GM21526 (cell line): ENCODE measurements at regions not wholly inside any gene's neighbourhood (a gene's known extent, or its start where the extent isn't known, plus 50 kb on each side); places are given as distances from the start of the nearest gene placed in this dataset.
"Not testable (repeated sequence)": the region's sequence is repeated elsewhere in the genome, so short reads cannot be mapped to it uniquely, and the experiment has no call there.

Source experiments
- ATAC-seq: cut with Tn5 transposase; IDR thresholded peaks from one replicate; pipeline ENCODE4 v1.9.1; 2021; ENCODE audit warnings: moderate library complexity; ENCODE audit not compliant: unreplicated experiment, low FRiP score

GRCh38 chr5:162916368-162916767 is 521.0 kb upstream of the CCNG1 start:
- ATAC-seq = no peak

GRCh38 chr5:162929104-162929503 is 508.3 kb upstream of the CCNG1 start:
- ATAC-seq = no peak

GRCh38 chr5:162931501-162931900 is 505.9 kb upstream of the CCNG1 start:
- ATAC-seq = no peak

- ATAC-seq = no peak
These were observed 497.4 kb upstream of the CCNG1 start for GRCh38 chr5:162939991-162940390.

DNA sequence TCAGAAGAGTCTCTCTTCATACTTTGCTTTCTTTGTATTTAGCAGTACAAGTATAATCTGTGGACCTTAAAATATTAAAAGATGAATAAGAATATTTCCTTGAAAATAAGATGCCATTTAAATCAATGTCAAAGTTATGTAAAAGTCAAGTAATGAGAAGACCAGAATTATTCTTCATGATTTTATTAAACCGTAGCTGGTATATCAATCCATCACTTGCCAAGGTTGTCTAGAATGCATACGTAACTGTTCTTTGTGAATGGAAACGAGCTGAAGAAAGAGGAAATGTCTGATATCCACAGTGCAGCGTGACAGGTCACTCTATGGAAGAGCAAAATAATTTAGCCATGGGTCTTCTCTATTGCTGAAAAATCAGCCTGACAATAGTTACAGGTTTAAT is 488.7 kb upstream of the CCNG1 start:
- no peak for ATAC-seq

DNA sequence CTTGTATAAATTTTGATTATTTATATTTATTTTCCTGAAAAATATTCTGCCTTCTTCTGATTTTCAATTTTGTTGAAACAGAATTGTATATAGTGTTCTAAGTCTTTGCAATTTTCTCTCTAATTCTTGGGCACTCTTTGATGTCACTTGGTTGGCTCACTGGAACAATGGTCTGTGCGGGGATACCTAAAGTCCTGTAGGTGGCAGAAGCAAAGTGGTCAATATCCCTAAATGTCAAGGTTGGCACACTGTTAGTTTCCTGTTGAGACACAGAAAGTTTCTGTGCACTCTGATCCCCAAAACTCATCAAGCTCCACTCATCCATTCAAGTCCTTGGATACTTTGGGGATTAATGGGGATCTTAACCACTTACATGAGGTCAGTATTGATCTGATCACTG is 480.8 kb upstream of the CCNG1 start:
- ATAC-seq = no peak

GRCh38 chr5:162964144-162964543 is 473.3 kb upstream of the CCNG1 start:
- not testable (repeated sequence) for ATAC-seq

GRCh38 chr5:162990063-162990462 is 447.3 kb upstream of the CCNG1 start:
- ATAC-seq = no peak

- ATAC-seq = peak; percentile 77
These were observed 446.4 kb upstream of the CCNG1 start for GRCh38 chr5:162990856-162991497.

DNA sequence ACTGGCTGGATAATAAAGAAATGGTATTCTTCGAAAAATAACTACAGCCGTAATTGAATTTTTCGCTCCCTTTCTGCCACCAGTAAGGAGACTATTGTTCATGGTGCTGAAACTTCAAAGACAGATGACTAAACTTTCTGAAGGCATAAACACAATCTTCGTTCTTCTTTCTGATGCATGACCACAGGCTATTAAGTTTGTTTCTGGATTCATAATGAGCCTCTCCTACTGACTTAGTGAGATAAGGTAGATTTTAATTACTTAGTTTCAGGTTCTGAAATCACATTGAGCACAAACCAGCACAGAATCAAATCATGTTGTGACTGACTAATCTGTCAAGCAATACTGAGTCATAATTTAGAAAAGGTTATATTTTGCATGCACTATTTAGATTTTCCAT is 441.8 kb upstream of the CCNG1 start:
- ATAC-seq = no peak

DNA sequence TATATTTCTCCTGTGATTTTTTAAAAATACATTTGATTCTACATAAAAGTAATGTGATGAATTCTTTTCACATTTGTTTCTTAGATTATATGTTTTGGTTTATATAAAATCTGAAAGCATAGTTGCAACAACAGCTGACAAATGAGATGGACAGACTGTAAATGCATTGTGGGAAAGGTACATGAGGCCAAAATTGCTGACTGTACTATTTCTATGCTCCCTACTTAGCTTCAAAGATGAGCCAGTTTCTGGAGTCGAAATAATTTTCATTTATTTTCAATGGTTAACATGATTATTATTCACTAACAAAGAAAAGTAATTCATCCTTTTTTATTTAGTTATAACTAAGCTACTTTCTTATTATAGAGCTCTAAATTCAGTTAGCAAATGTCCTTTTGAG is 441.3 kb upstream of the CCNG1 start:
- ATAC-seq = no peak

GRCh38 chr5:163005949-163006348 is 431.4 kb upstream of the CCNG1 start:
- ATAC-seq = no peak

DNA sequence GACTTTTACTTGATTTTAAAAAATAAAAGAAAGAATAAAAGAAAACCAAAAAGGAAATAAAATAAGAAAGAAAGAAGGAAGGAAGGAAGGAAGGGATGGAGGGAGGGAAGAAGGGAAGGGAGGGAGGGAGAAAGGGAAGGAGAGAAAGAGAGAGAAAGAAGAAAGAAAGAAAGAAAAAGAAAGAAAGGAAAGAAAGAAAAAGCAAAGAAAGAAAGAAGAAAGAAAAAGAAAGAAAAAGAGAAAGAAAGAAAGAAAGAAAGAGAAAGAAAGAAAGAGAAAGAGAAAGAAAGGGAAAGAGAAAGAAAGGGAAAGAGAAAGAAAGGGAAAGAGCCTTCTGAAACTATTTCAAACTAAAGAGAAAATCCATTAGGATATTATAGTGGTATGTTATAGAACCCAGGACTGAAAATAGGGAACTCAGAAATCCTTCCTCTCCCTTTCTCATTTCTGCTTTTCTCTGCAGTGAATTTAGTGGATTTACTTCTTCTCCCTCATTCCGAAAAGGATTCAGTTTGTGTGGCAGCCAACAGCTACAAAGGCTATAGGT is 414.7 kb upstream of the CCNG1 start:
- ATAC-seq = no peak

- ATAC-seq = no peak
These were observed 413.5 kb upstream of the CCNG1 start for GRCh38 chr5:163023846-163024245.

GRCh38 chr5:163024936-163025335 is 412.5 kb upstream of the CCNG1 start:
- ATAC-seq = no peak

DNA sequence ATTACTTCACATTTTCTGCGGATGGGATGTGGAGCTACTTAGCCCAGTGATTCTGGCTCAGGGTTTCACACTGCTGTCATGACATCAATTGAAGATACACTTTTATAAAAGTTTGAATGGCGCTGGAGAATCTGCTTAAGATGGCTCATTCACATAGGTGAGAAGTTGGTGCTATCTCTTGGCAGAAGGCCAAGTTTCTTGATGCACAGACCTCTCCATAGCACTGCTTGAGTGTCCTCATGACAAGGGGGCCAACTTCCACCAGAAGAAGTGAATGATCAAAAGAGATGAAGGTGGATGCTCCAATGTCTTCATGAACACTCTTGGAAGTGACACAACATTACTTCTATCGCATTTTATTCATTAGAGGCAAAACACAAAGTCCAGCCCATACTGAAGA is 403.7 kb upstream of the CCNG1 start:
- no peak for ATAC-seq

DNA sequence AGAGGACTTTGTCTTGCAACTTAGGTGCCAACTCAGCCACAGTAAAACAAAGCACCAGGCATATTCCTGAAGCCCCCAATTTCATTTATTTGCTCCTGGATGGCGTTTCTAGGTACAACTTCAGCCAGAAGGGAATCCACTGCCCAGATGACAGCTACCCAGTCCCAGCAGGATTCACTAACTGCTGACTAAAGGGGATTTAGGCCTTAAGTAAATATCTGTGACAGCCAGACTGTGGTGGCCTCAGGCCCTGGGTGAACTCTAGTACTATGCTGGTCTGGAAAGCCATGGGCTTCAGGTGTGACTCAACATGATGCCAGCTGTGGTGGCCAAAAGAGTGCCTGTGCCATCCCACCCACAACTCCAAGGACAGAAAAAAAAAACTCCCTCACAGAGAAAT is 396.1 kb upstream of the CCNG1 start:
- no peak for ATAC-seq

DNA sequence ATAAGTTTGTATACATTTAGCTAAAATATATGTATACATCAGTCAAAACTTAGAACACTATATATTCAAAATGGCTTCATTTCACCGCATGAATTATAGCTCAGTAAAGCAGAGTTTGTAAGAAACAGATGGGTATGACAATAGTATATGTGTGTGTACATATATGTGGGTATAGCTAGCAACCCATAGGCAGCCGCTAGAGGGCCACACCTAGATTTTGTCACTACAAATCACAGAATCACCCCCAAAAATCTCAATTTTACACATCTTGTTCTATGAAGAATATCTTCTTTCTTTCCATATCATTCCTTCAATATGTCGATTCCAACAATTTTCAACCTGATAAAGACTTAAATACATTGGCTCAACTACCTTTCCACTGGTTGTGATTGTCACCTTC is 357.8 kb upstream of the CCNG1 start:
- peak; percentile 97 for ATAC-seq

- ATAC-seq = no peak
These were observed 348.2 kb upstream of the CCNG1 start for GRCh38 chr5:163089230-163089629.

DNA sequence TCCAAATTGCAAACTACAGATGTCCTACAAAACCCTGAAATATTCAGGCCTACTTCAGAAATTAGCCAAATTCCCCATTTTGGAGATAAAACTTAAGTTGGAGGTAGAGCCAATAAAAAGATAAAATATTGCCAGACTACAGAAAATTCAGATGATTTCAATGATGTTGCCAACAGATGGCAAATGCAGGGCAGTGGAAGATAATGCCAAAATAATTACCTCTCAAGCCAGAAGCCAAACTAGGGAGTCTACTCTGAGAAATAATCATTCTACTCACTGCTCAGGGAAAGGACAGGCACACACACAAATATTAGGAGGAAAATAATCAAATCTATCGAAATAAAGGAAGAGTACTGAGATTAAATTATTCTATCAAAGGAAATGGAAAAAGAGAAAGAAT is 347.5 kb upstream of the CCNG1 start:
- ATAC-seq = no peak

- ATAC-seq = peak; percentile 95
These were observed 342.8 kb upstream of the CCNG1 start for GRCh38 chr5:163094492-163095180.

DNA sequence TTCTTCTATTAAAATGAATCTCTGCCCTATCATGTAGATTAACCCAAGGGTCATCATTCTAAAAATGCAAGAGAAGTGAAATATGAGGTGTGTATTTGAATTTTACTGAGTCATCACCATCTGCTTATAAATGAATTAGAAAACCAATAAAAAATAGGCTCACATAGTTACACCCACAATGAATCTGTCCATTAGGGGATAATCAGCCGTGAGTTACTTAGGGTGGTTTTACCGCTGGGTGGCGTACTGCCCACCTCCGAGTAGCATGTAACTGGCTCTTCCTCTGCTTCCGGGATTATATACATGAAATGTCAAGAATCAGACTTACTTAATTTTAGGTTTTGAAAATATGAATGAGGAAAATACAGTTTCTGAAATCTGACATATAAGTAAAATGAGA is 332.9 kb upstream of the CCNG1 start:
- no peak for ATAC-seq
